NCI-H128 (cell line): ENCODE measurements at regions not wholly inside any gene's neighbourhood (a gene's known extent, or its start where the extent isn't known, plus 50 kb on each side); places are given as distances from the start of the nearest gene placed in this dataset.
"Not testable (repeated sequence)": the region's sequence is repeated elsewhere in the genome, so short reads cannot be mapped to it uniquely, and the experiment has no call there.

ENCODE experiments used
- DNase-seq: peaks from one replicate; lab custom pipeline; 2025; ENCODE audit not compliant: unreplicated experiment; lab: John Stamatoyannopoulos, UW

DNA sequence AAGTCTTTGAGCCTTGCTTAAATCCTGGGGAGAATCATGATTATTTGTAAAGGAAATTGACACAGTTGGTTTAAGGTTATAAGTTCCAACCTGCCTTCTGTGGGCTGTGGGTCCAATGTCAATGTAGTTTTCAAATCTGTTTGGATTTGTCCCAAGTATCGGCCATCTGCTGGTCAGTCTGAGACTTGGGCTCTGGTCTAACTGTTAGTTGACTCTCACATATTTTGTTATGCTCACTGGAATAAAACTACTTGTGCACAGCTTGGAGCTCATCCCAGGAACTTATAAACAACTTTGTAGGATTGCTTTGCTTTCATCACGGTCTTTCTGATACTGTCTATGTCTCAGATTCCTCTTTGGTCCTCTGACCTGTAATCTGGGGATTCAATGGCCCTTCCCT, 1026.2 kb upstream of the ZEB2 start:
- DNase-seq, result no peak

DNA sequence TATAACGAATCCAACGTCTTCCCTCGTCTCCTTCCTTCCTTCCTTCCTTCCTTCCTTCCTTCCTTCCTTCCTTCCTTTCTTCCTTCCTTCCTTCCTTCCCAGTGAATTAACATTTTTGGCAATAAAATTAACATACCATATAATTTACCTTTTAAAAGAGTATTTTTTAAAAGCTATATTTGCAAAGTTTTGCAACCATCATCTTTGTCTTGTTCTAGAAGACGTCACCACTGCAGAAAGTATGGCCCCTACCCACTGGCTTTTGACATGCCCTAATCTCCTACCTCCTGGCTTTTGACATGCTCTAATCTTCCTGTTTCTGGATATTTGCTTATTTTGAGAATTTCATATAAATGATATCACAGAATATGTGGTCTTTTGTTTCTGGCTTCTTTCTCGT, 1023.9 kb upstream of the ZEB2 start:
- no peak for DNase-seq

DNA sequence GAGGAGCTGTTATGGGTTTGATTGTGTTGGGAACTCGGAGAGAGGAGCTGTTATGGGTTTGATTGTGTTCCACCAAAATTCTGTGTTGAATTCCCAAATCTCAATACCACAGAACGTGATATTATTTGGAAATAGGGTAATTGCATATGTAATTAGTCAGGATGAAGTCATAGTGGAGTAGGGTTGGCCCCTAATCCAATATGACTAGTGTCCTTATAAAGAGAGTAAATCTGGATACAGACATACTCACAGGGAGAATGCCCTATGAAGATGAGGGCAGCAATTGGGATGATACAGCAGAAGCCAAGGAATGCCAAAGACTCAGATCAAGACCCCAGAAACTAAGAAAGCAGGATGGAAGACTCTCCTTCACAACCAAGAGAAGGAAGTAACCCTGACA, 1023.2 kb upstream of the ZEB2 start:
- no peak for DNase-seq

DNA sequence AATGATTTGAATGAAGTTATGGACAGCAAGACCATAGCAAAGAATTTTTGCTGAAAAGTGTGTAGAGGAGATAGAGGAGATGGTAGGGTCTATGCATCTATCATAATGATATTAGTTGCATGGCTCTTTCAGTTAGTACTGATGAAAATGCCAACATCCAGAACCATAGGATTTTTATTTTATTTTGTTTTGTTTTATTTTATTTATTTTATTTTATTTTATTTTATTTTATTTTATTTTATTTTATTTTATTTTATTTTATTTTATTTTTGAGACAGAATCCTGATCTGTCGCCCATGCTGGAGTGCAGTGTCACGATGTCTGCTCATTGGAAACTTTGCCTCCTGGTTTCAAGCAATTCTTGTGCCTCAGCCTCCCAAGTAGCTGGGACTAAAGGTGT, 1021.1 kb upstream of the ZEB2 start:
- DNase-seq, result no peak

DNA sequence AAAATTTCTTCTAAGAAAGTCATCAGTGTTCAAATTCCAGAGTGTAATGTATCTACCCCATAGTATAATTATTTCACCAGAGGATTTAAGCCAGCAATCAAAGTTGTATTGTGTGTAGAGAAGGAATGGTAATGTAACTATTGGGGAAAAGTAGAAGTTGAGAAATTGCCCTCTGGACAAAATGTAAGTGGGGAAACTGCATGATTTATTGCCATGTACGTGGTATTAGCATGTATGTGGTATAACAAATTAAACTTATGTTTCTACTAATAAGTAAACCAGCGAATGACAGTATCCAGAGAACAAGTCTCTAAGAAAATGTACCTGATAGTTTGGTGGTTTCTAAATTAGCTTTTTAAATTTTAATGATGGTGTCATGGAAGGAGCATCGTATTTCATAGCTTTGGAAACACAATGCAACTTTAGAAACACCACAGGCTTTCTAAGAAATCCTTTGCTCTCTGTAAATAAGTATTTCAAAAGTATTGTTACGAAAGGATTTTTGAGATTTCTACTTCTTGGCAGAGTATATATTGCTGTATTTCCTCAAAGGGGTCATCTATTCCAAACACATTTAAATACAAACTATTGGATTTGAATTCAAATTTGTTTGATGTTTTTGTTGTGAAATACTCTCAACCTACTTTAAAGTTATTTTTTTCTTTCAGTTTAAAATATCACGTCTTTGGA, 1018.9 kb upstream of the ZEB2 start:
- DNase-seq, result no peak

DNA sequence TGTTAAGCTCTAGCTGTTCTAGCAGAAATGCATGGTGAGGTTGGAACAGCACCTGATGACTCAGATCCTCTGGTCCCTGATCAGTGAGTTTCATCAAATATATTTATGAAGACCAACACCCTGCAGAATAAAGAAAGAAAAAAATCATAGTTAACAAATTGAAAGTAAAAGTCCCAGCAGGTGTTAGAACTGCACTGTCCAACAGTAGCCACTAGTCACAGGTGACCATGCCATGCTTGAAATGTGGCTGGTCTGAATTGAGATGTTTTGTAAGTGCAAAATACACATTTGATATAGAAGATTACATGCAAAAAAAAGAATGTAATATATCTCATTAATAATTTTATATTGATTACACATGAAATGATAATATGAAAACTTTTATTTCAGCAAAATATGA, 1010.7 kb upstream of the ZEB2 start:
- no peak for DNase-seq

DNA sequence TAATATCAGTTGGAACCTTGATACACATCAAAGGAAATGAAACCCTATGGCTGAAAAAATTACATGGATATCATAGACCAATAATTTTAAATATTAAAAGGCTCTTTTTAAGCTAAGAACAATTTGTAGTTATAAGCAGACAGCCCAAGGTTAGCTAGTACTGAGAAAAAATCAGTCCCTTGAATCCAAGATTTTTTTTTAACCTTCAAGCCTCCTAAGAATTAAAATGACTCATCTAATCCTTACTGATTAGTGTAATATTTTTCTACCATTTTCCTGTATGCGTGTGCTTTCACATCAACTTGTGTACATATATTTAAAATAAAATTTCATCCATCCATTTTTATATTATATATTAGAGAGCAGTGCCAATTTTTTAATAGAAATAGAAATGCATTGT, 1004.9 kb upstream of the ZEB2 start:
- no peak for DNase-seq

DNA sequence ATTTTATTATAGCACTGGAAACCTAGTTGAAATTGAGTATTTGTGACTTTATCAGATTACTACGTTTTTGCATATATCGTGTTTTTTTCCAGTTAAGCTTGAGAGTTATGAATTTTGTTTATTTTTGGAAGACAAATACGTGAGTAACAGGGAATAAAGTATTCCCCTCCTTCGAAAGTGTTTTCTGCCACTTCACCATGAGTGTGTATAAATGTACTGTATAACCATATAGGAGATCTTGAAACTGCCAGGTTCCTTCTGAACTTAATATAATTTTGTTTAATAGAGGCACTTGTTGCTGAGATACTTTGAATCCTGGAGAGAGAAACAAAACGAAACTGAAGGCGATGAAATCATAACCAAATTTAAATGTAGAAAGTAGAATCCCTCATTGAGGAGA, 1004.4 kb upstream of the ZEB2 start:
- DNase-seq, result no peak

DNA sequence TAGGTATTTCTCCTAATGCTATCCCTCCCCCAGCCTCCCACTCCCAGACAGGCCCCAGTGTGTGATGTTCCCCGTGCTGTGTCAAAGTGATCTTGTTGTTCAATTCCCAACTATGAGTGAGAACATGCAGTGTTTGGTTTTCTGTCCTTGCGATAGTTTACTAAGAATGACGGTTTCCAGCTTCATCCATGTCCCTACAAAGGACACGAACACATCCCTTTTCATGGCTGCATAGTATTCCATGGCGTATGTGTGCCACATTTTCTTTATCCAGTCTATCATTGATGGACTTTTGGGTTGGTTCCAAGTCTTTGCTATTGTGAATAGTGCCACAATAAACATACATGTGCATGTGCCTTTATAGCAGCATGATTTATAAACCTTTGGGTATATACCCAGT, 999.3 kb upstream of the ZEB2 start:
- not testable (repeated sequence) for DNase-seq

DNA sequence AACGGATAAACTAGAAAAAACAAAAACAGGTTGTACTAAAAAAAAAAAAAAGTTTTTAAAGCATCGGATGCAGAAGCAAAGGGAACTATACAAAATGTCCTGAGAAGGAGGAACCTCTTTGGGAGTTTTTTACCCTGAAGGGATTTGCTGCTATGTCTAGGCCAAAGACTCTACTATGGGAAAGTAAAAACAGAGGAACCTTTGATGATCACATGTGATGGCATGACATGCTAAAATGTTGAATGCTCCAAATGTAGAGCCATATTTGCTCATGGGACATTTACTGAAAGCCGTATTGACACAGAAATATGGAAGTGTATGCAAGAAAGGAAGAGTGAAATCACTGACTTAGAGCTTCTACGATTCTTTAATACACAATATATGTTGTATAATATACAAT, 992.0 kb upstream of the ZEB2 start:
- DNase-seq, result no peak

DNA sequence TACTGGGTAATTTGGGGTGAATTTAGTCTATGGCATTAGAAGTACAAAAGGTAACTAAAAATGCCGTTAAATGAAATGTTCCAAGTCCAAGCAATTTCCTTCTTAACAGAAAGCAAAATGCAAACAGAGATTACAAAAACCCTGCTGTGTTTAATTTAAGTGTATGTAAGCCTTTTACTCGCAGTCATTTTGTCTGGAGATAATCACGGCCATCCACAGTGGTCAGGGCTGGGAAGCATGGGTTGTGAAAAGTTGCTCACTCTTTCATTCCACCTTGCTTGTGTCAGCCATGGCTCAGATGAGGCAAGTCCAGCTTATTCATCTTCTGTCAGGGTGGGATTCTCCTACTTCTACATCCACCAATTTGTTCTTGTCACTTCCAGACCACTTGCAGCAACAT, 983.6 kb upstream of the ZEB2 start:
- no peak for DNase-seq

DNA sequence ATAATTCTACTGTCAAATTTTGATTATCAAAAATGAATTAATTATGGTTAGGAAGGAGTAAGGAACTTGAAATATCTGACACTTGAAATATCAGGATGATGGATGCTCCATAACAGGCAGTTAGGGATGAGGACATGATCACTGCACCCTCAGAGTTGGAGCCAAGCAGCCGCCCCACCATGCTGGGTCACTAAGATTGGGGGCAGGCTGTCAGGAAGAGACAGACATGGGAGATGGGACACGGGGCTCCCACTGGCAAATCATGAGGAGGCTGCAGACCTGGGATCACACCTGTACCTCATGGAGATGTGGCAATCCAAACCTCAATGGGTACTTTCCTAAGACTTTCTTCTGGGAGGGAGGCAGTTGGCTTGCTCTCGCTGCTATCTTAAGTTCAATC, 982.0 kb upstream of the ZEB2 start:
- no peak for DNase-seq

DNA sequence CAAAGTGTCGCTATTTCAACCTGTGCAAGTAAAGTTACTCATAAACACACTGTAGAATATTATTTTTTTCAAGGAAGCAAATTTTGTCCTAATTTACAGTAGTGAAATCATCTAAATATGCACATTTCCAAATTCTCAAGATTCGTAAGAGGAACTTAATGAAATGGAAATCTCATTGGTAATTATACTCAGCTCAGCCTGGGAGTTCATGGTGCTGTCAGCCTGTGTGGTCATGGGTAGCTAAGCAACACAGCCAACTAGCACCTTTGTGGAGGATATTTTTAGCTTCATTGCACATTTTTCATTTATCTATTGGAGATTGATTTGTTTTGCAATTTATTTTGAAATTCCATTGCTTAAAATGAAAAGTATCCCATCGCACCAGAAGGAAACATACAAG, 975.7 kb upstream of the ZEB2 start:
- DNase-seq, result no peak

DNA sequence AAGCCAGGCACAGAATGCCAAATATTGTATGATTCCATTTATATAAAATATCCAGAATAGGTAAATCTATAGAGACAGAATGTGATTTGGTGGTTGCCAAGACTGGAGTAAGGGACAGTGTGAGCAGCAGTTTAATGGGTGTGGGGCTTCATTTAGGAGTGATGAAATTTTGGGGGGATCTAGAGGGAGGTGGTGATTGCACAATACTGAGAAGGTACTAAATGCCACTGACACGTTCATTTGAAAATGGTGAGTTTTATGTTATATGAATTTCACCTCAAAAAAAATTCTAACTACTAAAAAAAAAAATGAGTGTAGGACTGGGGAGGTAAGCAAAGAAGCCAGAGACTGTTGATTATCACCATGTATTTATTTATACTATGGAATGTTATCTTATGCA, 974.5 kb upstream of the ZEB2 start:
- DNase-seq, result no peak

DNA sequence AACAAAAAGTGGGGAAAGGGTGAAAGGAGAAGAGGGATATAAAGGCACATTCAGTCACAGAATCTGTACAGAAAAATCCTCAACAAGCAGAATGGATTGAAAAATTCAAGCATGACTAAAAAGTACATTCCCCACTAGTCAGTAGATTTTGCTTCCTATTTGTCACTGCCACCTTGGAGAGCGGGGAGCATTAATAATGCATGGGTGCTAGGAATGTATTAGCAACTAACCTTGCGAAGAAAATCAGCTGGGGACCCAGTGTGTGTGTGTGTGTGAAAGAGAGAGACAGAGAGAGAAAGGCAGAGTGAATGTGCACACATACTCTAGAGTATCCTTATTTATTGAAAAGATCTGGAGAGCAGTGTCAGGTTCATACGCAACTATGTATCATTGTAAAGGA, 968.7 kb upstream of the ZEB2 start:
- no peak for DNase-seq

DNA sequence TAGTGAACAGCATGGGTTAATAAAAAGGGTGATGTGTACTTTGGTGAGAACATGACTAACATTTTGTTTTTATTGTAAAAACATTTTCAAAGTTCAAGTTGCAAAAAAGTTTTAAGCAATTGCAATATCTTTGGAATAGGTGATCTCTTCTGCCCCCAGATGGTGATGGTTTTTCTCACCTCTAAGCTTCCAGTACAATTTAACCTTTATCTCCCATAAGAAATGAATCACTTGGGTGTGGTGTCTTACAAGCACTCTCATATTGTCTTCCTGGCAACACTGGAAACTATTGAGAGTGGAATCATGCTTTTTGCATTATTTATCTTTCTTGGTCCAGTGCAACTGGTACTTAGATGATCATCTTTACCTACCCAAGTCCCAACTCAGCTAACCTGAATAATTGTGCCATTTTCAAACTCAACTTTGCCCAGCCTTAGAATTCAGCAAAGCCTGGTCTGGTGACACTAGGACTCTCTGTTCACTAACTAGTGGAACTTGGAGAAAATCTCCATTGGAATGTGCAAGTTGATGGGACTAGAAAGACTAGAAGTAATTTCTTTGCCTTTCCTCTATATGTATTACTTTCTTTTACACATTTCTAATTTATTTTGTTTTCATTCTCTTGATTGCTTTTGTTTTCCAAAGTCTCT, 964.7 kb upstream of the ZEB2 start:
- DNase-seq, result no peak

DNA sequence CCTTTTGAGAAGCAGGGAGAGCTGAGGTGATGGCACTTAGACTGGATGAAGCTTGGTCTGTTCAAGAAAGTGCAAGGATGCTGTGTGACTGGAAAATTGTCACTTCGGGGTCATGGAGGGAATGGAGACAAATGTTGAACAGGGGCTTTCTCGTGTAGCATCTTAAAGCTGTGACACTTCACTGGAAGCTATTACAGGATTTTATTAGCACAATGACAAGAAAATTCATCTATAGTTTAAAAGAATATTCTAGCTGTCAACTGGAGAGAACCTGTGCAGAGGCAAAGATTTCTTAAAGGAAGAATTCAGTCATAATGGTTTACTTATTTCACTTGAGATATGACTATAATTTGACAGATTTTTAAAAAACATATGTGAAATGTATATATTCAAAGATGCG, 963.9 kb upstream of the ZEB2 start:
- DNase-seq, result no peak

DNA sequence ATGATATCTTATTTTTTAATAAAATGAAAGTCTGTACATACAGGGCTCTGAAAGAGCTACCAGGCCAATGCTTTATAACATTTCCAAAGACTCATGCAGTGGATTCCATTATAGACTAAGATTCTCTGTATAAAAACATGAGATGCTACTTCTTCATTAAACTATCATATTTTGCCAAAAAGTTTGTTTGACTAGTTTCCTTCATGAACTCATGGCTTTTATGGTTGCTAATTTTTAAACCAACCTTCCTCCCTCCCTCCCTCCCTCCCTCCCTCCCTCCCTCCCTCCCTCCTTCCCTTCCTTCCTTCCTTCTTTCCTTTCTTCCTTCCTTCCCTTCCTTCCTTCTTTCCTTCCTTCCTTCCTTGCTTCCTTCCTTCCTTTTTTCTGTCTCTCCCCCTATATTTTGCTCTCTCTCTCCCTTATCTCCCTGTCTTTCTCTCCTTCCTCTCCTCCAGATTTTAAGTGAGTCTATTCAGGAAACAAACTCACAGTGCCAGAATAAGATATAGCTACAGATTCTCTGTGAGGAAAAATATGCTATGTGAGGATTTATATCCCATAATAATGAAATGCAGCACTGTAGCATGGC, 961.5 kb upstream of the ZEB2 start:
- DNase-seq, result no peak

DNA sequence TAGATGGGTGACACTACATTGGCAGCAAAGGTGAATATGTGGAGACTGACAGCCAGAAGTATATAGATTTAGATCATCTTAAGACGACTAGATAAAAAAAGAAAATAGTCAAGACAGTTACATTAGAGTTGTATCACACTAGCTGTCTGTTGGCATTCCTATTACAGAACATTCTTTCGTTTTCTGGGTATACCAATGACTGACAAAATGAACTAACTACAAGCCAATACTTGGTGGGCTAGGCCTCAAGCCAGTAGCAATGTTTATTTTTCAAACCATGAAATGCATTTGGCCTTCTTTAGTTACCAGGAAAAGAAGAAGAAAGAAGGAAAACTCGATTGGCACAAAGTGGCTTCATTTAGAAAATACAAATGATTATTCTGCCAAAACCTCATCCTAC, 944.9 kb upstream of the ZEB2 start:
- DNase-seq, result no peak

DNA sequence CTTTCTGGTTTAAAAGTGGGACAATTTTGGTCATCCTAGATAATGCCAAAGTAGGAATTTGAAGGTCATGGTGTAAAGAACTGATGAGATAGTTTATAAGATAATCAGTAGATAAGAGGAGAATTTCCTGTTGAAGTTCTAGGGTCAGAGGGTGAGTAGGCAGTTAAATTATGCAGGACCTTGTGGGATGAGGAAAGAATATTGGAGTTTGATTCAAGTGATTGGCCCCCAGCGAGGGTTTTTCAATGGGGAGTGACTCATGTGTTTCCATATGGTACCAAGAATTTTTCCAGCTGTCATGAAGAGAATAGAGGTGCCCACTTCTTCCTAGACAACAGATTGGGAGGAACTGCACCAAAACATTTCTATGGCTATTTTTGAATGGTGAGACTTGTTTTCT, 940.2 kb upstream of the ZEB2 start:
- no peak for DNase-seq

DNA sequence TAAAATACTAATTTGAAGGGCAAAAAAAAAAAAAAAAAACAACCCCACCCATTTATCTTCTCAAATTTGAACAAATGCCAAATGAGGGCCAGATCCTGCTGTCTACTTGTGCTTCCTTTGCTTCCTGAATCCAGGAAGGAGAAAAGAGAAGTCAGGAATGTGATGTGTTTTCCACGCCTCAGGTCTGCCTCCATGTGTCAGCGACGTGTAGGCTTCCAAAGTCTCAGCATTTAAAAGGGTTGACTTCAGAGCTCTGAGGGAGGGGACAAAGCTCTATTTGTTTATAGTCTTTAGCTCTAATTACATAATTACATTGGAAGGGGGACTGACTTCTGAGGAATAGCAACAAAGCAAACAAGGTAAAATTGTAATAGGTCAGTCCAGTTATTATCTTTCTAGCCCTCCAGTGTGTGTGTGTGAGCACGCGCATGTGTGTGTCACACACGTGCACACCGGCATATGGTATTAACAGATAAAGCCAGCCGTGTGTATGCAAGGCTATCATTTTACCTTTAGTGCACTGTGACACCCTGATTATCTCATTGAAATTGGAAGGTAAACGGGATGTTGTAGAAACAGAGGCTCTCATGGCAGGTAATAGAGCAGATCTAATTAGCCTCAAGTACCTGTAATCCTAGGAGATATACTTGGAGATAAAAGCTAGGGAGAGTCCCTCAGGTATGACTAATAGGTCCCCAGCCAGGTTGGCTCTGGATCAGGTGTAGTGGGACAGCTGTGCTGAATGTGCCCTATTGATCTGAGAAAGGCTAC, 911.4 kb upstream of the ZEB2 start:
- DNase-seq, result peak; percentile 73

DNA sequence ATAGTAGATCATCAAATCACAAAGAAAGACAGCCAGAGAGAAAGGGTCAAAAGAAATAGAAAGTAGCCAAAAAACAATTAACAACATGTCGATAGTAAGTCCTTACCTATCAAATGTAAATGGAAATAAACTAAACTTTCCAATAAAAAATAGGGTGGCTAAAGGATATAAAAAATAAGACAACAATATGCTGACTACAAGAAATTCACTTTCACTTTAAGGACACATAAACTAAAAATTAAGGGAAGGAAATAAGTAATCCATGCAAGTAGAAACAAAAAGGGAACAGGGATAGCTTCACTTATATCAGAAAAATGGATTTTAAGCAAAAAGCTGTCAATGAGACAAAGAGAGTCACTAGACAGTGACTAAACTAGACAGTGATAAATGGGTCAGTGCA, 903.9 kb upstream of the ZEB2 start:
- no peak for DNase-seq
